Esophagus squamous epithelium (tissue), 5 donors: ENCODE measurements at regions not wholly inside any gene's neighbourhood (a gene's known extent, or its start where the extent isn't known, plus 50 kb on each side); places are given as distances from the start of the nearest gene placed in this dataset.

Experiments
- DNase-seq: peaks from one replicate; lab custom pipeline; 2025; lab: John Stamatoyannopoulos, UW
- H3K27ac ChIP-seq, 4 donors: fragments of 200-600 bp; sonication (generic); one replicate each; pipeline ENCODE4 v1.5.1; 2016 to 2019; ENCODE audit warnings: mild to moderate bottlenecking in 1 of 4
- H3K27me3 ChIP-seq, 4 donors: fragments of 200-600 bp; sonication (generic); 1 replicate in 3 of 4; 2 replicates in 1 of 4; pipeline versions ENCODE4 v1.5.1 to v1.6.0; 2017 to 2021; ENCODE audit warnings: antibody characterized with exemption in 1 of 4
- H3K36me3 ChIP-seq, 3 donors: fragments of 200-600 bp; sonication (generic); one replicate each; pipeline ENCODE4 v1.5.1; 2016 to 2019
- H3K4me1 ChIP-seq, 3 donors: fragments of 200-600 bp; sonication (generic); one replicate each; pipeline ENCODE4 v1.5.1; 2017 to 2019
- H3K4me3 ChIP-seq, 4 donors: fragments of 200-600 bp; sonication (generic); 1 replicate in 3 of 4; 2 replicates in 1 of 4; pipeline ENCODE4 v1.5.1; 2016 to 2019; ENCODE audit warnings: mild to moderate bottlenecking in 2 of 4, moderate library complexity in 1 of 4
- H3K9me3 ChIP-seq, 3 donors: fragments of 200-600 bp; sonication (generic); one replicate each; pipeline ENCODE4 v1.5.1; 2016 to 2019
- POLR2A ChIP-seq, 4 donors: fragments of 450-650 bp; IDR thresholded peaks; one replicate each; pipeline ENCODE4 v1.6.1; 2017; ENCODE audit warnings: antibody characterized with exemption in 4 of 4, mild to moderate bottlenecking in 4 of 4, moderate library complexity in 3 of 4
- WGBS, 2 donors: methylation state at CpG; one replicate each; pipeline ENCODE4 v1.1.5; 2018; 5-methylcytosine and 5-hydroxymethylcytosine counted together
- intact Hi-C: fragments of 100-400 bp; cut with DNase I; formaldehyde crosslinking; loops from one replicate; pipeline ENCODE4 v1.15.0; 2022
- TF ChIP-seq, protein P1 (sequence below), 6 experiments: fragments of 450-650 bp in 4 of 6; fragments of 200-600 bp in 2 of 6; sonication (generic) in 2 of 6; IDR thresholded peaks; one replicate each; pipeline ENCODE4 v1.5.1; 2016 to 2019; ENCODE audit warnings: antibody characterized with exemption in 6 of 6, mild to moderate bottlenecking in 4 of 6, moderate library complexity in 4 of 6
- donor health status: DM: yes; HTN: yes; CAD: no.

- no peaks in the 10 kb centered on the region for H3K36me3 ChIP-seq
- no peak overlapping the region for H3K4me3 ChIP-seq
- DNase-seq: no peak
- H3K27ac ChIP-seq: no peak overlapping the region
- no peaks in the 10 kb centered on the region for H3K4me1 ChIP-seq
- TF ChIP-seq, protein P1, sequence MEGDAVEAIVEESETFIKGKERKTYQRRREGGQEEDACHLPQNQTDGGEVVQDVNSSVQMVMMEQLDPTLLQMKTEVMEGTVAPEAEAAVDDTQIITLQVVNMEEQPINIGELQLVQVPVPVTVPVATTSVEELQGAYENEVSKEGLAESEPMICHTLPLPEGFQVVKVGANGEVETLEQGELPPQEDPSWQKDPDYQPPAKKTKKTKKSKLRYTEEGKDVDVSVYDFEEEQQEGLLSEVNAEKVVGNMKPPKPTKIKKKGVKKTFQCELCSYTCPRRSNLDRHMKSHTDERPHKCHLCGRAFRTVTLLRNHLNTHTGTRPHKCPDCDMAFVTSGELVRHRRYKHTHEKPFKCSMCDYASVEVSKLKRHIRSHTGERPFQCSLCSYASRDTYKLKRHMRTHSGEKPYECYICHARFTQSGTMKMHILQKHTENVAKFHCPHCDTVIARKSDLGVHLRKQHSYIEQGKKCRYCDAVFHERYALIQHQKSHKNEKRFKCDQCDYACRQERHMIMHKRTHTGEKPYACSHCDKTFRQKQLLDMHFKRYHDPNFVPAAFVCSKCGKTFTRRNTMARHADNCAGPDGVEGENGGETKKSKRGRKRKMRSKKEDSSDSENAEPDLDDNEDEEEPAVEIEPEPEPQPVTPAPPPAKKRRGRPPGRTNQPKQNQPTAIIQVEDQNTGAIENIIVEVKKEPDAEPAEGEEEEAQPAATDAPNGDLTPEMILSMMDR (IDR thresholded peaks at IDR 0.05): no peak
- TF ChIP-seq POLR2A (IDR thresholded peaks at IDR 0.05): no peak
- peaks cover 0 to 4% (median 0%) of the 10 kb centered on the region in 4 donors for H3K27me3 ChIP-seq
- H3K9me3 ChIP-seq: no peaks in the 10 kb centered on the region
- intact Hi-C loops: no loop called here
- WGBS, 2 donors: 38 to 68% methylated on average over 6 to 7 of the region's 10 CpGs
These were observed 70.2 kb upstream of the TUT7 start for GRCh38 chr9:86424251-86424891.

GRCh38 chr9:86413971-86414880, 60.0 kb upstream of the TUT7 start:
- 44 to 45% methylated on average over 9 to 10 of the region's 10 CpGs for WGBS, 2 donors
- no peak overlapping the region for H3K27ac ChIP-seq
- H3K4me1 ChIP-seq: peaks cover 0 to 4% (median 0%) of the 10 kb centered on the region in 3 donors
- no peaks in the 10 kb centered on the region for H3K9me3 ChIP-seq
- DNase-seq: no peak
- intact Hi-C loops: no loop called here
- TF ChIP-seq POLR2A (IDR thresholded peaks at IDR 0.05): no peak
- TF ChIP-seq, protein P1 (IDR thresholded peaks at IDR 0.05): peak; percentile 45 to 75 (median 66)
- no peaks in the 10 kb centered on the region for H3K27me3 ChIP-seq
- no peak overlapping the region for H3K4me3 ChIP-seq
- H3K36me3 ChIP-seq: no peaks in the 10 kb centered on the region

DNA sequence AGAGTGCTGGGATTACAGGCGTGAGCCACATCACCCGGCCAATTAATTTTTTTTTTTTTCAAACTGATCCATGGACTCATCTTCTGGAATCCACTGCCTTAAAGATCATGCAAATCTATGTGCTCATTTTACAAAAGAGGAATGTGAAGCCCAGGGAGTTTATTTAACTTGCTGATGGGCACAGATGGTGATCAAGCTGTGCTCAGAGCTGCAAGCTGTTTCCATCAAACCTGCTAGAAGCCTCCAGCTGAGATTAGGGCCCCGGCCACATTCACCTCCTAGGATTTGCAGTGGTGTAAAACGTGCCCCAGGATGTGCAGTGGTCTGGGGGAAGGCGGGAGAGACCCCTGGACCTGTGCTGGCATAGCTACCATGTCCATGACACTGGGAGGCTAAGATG, 56.1 kb upstream of the TUT7 start:
- Histone ChIP-seq H3K4me1 (peaks cover 14 to 37% (median 26%) of the 10 kb centered on the region in 3 donors), H3K27me3 (no peaks in the 10 kb centered on the region), H3K9me3 (no peaks in the 10 kb centered on the region), H3K36me3 (no peaks in the 10 kb centered on the region), H3K27ac (no peak overlapping the region), H3K4me3 (no peak overlapping the region)
- DNase-seq: no peak
- TF ChIP-seq, protein P1 (IDR thresholded peaks at IDR 0.05): no peak
- TF ChIP-seq POLR2A (IDR thresholded peaks at IDR 0.05): no peak
- WGBS, 2 donors: 92 to 100% methylated on average over 2 to 4 of the region's 5 CpGs
- intact Hi-C loops: no loop called here

GRCh38 chr9:86408121-86408520, 53.9 kb upstream of the TUT7 start:
- peak overlapping the region in 1 of 4 donors; percentile 87 for H3K27ac ChIP-seq
- intact Hi-C loops: no loop called here
- H3K9me3 ChIP-seq: no peaks in the 10 kb centered on the region
- no peak overlapping the region for H3K4me3 ChIP-seq
- TF ChIP-seq, protein P1 (IDR thresholded peaks at IDR 0.05): no peak
- TF ChIP-seq POLR2A (IDR thresholded peaks at IDR 0.05): no peak
- H3K27me3 ChIP-seq: no peaks in the 10 kb centered on the region
- no peak for DNase-seq
- peaks cover 14 to 41% (median 27%) of the 10 kb centered on the region in 3 donors for H3K4me1 ChIP-seq
- no peaks in the 10 kb centered on the region for H3K36me3 ChIP-seq
- WGBS, 2 donors: 27% methylated on average over 1 of the region's 1 CpG

DNA sequence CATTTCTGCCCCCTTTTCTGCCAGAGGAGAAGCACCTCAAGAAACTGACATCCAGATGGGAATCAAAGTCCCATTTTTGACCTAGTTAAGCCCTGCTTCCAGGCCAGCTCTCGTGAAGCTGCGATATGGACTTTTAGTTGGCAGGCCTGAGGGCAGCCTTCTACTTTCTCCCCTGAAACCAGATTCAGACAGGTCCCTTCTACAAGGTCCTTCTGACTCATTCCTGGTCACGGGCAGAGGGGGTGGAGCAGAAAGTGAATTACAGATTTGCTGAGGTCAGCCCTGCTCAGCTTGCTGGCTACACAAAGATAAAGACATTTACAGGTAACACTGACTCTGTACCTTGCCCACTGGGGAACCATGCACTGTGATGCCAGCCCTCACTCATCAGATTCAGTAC, 52.8 kb upstream of the TUT7 start:
- Histone ChIP-seq H3K27me3 (no peaks in the 10 kb centered on the region), H3K4me1 (peaks cover 14 to 41% (median 27%) of the 10 kb centered on the region in 3 donors), H3K4me3 (no peak overlapping the region), H3K9me3 (no peaks in the 10 kb centered on the region), H3K36me3 (no peaks in the 10 kb centered on the region), H3K27ac (peak overlapping the region; percentile 38 to 87 (median 80))
- DNase-seq: no peak
- 19 to 27% methylated on average over 2 to 3 of the region's 3 CpGs for WGBS, 2 donors
- intact Hi-C loops: no loop called here
- TF ChIP-seq, protein P1 (IDR thresholded peaks at IDR 0.05): no peak
- no peak for TF ChIP-seq POLR2A (IDR thresholded peaks at IDR 0.05)
